NCI-H2029 (cell line): ENCODE measurements at regions not wholly inside any gene's neighbourhood (a gene's known extent, or its start where the extent isn't known, plus 50 kb on each side); places are given as distances from the start of the nearest gene placed in this dataset.

ENCODE experiments used
- DNase-seq: peaks from one replicate; lab custom pipeline; 2025; lab: John Stamatoyannopoulos, UW

DNA sequence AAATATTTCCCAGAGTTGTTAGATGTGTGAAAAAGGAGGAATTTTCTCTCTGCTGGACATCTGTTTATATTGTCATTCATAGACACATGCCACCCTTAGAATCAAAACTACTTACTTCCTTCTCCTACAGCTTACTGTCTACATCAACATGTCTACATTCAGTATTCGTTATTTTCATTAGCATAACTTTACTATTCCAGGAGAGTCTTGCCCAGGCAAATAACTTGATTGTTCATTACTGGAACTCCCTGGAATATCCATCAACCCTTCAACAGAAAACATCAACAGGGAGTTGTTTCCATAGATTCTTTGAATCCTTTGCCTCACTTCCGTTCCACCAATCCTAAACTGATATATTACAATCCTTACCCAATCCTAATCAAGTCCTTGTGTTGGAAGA is 457.5 kb upstream of the ZNF608 start:
- DNase-seq, result no peak

GRCh38 chr5:125205601-125206225 is 459.3 kb upstream of the ZNF608 start:
- DNase-seq, result no peak

GRCh38 chr5:125207856-125208255 is 461.4 kb upstream of the ZNF608 start:
- no peak for DNase-seq

DNA sequence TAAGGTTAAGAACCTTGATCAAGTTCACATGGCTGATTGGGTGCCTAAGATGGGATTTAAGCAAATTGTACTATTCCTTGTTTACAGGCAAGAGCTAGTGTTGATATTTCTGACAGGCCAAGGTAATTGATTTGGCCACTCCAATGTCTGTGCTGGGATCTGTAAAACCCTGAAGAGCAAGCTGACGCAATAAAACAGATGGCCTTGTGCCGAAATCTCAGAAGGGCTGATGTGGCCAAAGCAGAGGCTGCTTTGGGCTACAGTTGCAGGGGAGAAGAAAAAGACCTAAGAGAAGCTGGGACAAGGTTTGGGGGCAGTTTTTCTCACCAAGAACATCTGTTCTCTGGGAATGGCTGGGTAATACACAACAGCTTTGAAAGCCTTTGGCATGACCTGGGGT is 463.2 kb upstream of the ZNF608 start:
- DNase-seq, result no peak

DNA sequence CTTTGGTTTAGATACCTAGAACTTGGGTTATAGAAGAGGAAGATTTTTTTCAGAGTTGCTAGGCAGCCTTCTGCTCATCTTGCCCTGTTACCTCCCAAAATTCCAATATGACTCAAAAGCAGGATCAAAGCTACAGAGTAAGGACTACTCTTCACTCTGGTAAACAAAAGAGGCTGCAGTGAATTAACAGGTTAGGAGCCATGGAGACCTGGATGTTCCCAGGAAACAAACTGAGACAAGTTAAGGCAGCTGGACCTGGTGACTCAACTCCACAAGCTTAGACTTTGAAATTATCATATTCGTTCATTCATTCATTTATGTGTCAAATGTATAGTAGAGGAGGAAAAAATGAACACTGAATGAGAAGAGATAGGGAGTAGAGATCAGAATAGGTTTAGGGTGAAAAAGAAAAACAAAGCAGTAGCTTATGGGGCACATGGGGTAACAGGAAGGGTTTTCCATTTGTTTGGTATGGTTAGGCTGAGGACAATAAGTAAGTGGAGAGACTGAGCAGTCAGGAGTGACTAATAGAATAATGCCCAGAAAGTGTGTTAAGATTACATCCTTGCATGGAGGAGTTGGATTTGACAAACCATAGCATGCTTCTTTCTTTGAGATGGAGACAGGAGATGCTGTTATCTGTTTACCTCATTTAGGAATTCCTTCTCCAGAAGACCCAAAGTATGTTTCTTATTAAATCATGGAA is 464.0 kb upstream of the ZNF608 start:
- no peak for DNase-seq

DNA sequence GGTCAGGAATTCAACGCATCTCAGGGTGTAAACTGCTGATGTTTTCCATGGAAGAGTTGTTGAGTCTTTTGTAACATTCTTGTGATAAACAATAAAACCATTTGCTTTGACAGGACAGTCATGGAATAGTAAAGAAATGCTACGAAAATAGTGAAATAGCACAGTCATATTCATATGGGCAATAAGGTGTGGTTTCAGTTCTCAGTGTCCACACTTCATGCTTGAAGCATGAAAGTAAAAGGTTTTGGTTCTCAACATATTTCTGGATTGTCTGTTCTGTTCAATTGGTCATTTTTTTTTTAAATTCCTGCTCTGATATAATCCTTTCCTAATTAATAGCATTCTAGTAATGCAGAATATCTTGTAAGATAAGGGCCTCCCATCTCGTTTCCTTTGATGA is 467.6 kb upstream of the ZNF608 start:
- DNase-seq, result no peak

- DNase-seq, result no peak
Measured at GRCh38 chr5:125215593-125215992, 469.2 kb upstream of the ZNF608 start.

- no peak for DNase-seq
Measured at GRCh38 chr5:125219710-125220109, 473.3 kb upstream of the ZNF608 start.

- DNase-seq, result no peak
Measured at GRCh38 chr5:125220284-125220683, 473.8 kb upstream of the ZNF608 start.

DNA sequence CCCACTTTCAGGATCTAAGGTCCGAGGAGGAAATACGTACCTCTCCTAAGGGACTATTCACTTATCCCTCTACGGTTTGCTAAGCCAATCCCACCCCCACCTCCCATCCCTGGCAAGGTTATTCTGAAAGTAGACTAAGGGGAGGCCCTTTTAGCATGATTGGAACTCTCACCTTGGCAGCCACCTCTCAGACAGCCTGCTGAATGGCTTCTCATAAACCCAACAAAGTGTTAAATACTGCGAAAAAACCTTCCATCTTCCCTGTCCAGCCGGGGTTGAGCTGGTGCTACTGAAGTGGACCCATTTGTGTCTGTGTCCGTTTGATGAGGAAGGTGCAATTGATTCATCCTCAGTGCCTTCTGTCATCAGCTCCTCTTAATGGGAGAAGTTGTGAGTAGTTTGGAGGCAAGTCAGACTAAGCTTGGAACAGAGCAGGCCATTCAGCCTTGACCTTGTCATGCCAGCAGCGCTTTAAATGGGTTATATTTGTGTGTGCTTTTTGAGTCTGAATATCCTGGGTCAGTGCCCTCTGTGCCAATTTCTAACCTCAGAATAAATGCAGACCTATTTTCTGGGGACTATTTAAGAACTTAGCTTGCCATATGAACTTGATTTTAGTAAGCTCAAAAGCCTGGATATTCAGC is 476.3 kb upstream of the ZNF608 start:
- no peak for DNase-seq

DNA sequence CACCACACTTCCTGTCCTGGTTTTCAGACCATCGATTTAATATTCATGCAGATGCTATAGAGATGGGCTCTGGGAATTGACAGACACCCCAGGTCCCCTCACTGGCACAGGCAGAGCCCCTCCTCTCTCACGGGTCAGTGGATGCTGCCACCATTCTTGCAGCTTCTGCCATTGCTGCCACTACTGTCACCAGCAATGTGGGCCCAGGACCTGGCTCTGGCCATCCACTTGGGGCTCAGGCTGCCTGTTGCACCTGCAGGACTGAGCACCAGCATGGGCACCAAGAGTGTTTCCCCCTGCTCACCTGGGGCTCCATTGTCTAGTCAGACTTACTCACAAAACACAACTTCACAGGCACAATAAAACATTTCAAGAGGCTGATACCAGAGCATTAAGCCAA is 479.0 kb upstream of the ZNF608 start:
- no peak for DNase-seq

GRCh38 chr5:125226825-125227224 is 480.4 kb upstream of the ZNF608 start:
- no peak for DNase-seq

- no peak for DNase-seq
Measured at GRCh38 chr5:125227333-125228095, 481.1 kb upstream of the ZNF608 start.

DNA sequence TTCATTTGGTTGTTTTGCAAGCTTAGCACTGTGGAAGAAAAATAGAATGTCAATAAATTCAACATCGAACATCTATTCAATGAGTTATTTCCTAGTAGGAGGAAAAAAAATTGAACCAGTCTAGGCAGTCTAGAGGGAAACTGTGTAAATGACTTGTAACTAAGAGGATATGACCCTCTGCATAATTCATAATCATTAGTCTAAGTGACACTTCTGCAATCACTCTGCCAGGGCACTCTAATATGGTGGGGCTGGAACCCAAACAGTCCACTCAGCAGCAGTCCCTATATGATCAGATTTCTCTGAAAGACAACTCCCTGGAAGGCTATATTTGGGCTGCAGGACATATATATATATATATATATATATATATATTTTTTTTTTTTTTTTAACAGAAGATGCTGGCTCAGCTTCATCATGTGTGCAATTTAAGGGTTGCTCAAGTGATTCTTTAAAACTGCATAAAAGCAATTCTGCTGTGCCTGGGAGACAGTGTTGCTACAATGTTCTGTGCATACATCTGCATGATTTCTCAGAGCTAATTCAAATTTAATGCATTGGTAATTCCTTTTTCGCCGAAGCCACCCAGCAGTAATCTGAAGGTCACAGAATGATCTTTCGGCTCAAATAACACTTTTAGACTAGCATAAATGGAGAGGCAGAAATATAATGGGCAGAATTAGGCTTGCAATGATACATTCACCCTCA is 482.1 kb upstream of the ZNF608 start:
- DNase-seq, result no peak

- DNase-seq, result no peak
Measured at GRCh38 chr5:125229556-125229955, 483.1 kb upstream of the ZNF608 start.

GRCh38 chr5:125232779-125233230 is 486.4 kb upstream of the ZNF608 start:
- no peak for DNase-seq

DNA sequence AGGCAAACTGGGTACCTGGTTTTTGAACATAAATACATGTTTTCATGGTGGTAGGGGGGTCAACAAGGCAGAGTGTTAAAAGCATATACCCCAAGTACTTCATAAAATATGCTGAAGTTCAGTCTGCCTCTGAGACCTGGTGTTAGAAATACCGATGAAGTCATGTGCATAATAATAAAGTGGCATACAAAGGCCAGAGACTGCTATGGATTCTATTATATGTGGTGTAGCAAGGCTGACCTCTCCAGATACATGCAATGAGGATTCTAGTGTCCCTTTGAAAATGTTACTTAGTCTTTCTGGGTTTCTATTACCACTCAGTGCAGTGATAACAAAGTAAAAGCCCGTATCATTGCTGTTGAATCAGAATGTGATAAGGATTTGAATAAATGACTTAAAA is 487.5 kb upstream of the ZNF608 start:
- no peak for DNase-seq

GRCh38 chr5:125236007-125236406 is 489.6 kb upstream of the ZNF608 start:
- DNase-seq, result no peak

DNA sequence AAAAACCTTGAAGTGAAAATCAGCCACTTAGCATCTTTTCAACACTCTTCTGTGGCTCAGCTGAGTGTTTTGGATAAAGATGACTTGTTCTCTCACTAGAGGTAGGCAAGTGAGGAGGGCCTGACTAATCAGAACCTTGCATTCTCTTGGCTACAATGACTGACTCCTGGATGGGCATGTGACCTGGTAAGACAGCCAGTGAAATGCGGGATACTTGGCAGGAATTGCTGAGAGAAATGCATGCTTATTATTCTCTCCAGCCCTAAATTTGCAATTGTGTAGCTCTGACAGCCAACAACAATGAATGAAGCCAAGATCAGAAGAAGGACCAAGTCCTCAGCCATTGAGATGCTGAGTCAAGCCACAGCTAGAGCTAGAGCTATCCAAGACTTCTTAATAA is 490.5 kb upstream of the ZNF608 start:
- DNase-seq, result no peak

- no peak for DNase-seq
Measured at GRCh38 chr5:125244531-125244930, 498.1 kb upstream of the ZNF608 start.

GRCh38 chr5:125245216-125245615 is 498.8 kb upstream of the ZNF608 start:
- no peak for DNase-seq

DNA sequence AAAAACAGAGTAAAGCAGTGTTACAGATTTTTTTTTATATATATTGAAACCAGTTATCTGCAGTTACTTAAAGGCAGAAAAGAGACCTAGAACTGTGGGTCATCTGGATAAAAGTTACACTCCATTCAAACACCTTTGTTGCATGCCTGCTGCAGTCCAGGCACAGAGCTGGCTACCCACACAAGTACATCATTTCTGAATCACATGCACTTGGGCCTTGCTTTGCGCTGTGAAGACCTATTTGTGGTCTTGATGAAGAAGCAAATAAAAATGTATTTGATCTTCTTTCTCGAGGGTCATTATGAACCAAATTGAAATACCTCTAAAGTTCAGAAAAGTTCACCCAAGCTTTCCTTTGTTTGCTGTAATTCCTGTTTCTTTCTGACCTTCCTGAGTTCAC is 503.0 kb upstream of the ZNF608 start:
- DNase-seq, result no peak
